GM23338 (cell line): ENCODE measurements at regions not wholly inside any gene's neighbourhood (a gene's known extent, or its start where the extent isn't known, plus 50 kb on each side); places are given as distances from the start of the nearest gene placed in this dataset. TPM values are rescaled to one million over a fixed set of nuclear protein-coding genes. Genes with fewer than 3 reads are reported as not detected.

Source experiments
- microRNA counts: library from miRNA; unstranded; fragments of <30 nt; microRNA quantifications from one replicate; lab custom pipeline; 2017
- microRNA-seq: library from miRNA; unstranded; fragments of <30 nt; microRNA quantifications from one replicate; pipeline ENCODE4, GENCODE V29; 2017
- small RNA-seq: library from RNA; depleted of rRNA; stranded (forward); fragments of <200 nt; gene quantifications from one replicate; pipeline ENCODE3, GENCODE V24; 2014; ENCODE audit warnings: low replicate concordance

MicroRNAs encoded in the stretch of these regions (microRNA counts, 767-probe panel; counts per million panel counts)
- microRNA hsa-miR-548ai (lab: Ali Mortazavi, UCI): 8,782 counts per million, percentile 56 among the panel's probes with 10 or more counts

Small RNA genes in the stretch of these regions (microRNA-seq; reads per million reads assigned to microRNA genes)
- not detected for gene MIR548AI

Small RNA genes in the stretch of these regions (small RNA-seq; reads per million reads assigned to genes)
- not detected for gene MIR548AI
